ENCODE measurements at regions not wholly inside any gene's neighbourhood (a gene's known extent, or its start where the extent isn't known, plus 50 kb on each side); places are given as distances from the start of the nearest gene placed in this dataset.

DNA sequence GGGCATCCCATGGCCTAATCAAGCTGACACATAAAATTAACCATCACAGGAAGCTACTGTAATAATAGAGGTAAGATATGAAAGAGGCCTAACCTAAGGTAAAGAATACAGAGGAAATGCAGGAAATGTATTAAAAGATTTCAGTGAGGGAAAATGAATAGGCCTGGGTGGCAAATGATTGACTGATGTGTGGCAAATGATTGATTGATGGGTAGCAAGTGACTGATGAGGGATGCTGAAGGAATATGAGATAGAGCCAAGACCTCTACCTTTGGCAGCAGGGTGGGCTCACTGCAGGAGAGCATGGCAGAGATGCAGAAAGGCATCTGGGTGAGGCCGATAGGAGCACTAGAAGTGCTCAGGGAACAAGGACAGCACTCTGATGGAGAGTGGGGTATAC is 172.9 kb downstream of the KCTD12 start:
- DNase-seq (ENCODE audit: low read depth, low spot score) (no peak), FAIRE-seq (no peak)
- Histone ChIP-seq H3K9ac (ENCODE audit: control insufficient read depth, extremely low read depth, insufficient read depth, low read length) (no peak overlapping the region), H3K27ac (ENCODE audit: control insufficient read depth, insufficient read depth, low read length) (no peak overlapping the region), H3K36me3 (ENCODE audit: control insufficient read depth in 2 of 2, extremely low read depth in 1 of 2, insufficient read depth in 2 of 2, low read length in 2 of 2) (no peaks in the 10 kb centered on the region), H3K4me1 (ENCODE audit: control insufficient read depth, extremely low read depth, insufficient read depth, low read length) (peaks cover 3% of the 10 kb centered on the region), H3K27me3 (ENCODE audit: control insufficient read depth, extremely low read depth, insufficient read depth, low read length) (no peaks in the 10 kb centered on the region), H2AFZ (ENCODE audit: control insufficient read depth, low read length) (no peak overlapping the region), H3K4me3 (ENCODE audit: control insufficient read depth in 2 of 3, extremely low read depth in 1 of 3, insufficient read depth in 2 of 3, low read depth in 1 of 3, low read length in 3 of 3) (no peak overlapping the region), H3K4me2 (ENCODE audit: control insufficient read depth, extremely low read depth, insufficient read depth, low read depth, low read length) (no peak overlapping the region), H3K9me1 (ENCODE audit: control insufficient read depth, extremely low read depth, insufficient read depth, low read length) (no peaks in the 10 kb centered on the region), H3K79me2 (ENCODE audit: control insufficient read depth, insufficient read depth, low read length) (no peaks in the 10 kb centered on the region), H3K9me3 (ENCODE audit: control insufficient read depth, low read depth, low read length) (no peaks in the 10 kb centered on the region), H4K20me1 (ENCODE audit: control insufficient read depth, extremely low read depth, insufficient read depth, low read length) (no peaks in the 10 kb centered on the region)
- TF ChIP-seq, protein P1, sequence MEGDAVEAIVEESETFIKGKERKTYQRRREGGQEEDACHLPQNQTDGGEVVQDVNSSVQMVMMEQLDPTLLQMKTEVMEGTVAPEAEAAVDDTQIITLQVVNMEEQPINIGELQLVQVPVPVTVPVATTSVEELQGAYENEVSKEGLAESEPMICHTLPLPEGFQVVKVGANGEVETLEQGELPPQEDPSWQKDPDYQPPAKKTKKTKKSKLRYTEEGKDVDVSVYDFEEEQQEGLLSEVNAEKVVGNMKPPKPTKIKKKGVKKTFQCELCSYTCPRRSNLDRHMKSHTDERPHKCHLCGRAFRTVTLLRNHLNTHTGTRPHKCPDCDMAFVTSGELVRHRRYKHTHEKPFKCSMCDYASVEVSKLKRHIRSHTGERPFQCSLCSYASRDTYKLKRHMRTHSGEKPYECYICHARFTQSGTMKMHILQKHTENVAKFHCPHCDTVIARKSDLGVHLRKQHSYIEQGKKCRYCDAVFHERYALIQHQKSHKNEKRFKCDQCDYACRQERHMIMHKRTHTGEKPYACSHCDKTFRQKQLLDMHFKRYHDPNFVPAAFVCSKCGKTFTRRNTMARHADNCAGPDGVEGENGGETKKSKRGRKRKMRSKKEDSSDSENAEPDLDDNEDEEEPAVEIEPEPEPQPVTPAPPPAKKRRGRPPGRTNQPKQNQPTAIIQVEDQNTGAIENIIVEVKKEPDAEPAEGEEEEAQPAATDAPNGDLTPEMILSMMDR (optimal IDR thresholded peaks at IDR 0.05 in 1 of 3, IDR thresholded peaks at IDR 0.05 in 1 of 3, conservative IDR thresholded peaks at IDR 0.05 in 1 of 3; ENCODE audit: extremely low read depth in 1 of 3, insufficient read depth in 2 of 3, low read length in 3 of 3), result no peak
- dilution Hi-C loops (cut with MboI; ENCODE audit: extremely low pct_ligation_motif_present, low sequenced_read_pairs), result no loop called here

DNA sequence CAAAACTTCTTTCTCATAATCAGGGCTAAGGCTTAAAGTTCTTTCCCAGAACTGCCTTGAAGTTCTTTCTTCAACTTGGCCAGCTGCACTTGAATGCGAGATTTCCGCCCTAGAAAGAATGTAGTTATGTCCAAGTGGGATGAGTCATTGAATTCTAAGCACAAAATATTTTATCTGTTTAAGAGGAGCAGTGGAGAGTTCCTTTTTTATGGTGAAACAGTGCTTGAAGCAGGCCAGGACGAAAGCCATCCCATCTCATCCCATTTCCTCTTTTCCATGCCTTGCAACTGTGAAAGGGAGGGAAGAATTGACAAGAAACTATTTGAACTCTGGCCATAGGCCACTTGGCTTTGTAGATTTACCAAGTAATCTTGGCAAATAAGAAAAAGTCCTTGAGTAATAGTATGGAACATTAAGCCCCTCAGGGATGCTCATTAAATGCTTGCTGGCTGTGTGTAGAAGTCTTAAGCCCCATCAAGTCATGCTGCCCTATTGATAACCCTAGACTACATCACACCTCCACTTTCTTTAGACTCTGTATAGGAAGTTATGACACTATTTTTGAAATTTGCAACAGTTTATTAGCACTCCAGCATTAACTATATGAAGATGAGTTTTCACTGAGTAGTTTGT is 174.5 kb downstream of the KCTD12 start:
- dilution Hi-C loops (cut with MboI; ENCODE audit: extremely low pct_ligation_motif_present, low sequenced_read_pairs), result no loop called here
- no peak overlapping the region for H3K4me3 ChIP-seq (ENCODE audit: control insufficient read depth in 2 of 3, extremely low read depth in 1 of 3, insufficient read depth in 2 of 3, low read depth in 1 of 3, low read length in 3 of 3)
- no peak for DNase-seq (ENCODE audit: low read depth, low spot score)
- H3K4me1 ChIP-seq (ENCODE audit: control insufficient read depth, extremely low read depth, insufficient read depth, low read length), result peaks cover 3% of the 10 kb centered on the region
- no peaks in the 10 kb centered on the region for H3K9me3 ChIP-seq (ENCODE audit: control insufficient read depth, low read depth, low read length)
- H3K27ac ChIP-seq (ENCODE audit: control insufficient read depth, insufficient read depth, low read length), result no peak overlapping the region
- TF ChIP-seq, protein P1 (optimal IDR thresholded peaks at IDR 0.05 in 1 of 3, IDR thresholded peaks at IDR 0.05 in 1 of 3, conservative IDR thresholded peaks at IDR 0.05 in 1 of 3; ENCODE audit: extremely low read depth in 1 of 3, insufficient read depth in 2 of 3, low read length in 3 of 3), result no peak
- no peak for TF ChIP-seq EZH2 (IDR thresholded peaks at IDR 0.05; ENCODE audit: low read length)
- H3K27me3 ChIP-seq (ENCODE audit: control insufficient read depth, extremely low read depth, insufficient read depth, low read length), result no peaks in the 10 kb centered on the region
- H2AFZ ChIP-seq (ENCODE audit: control insufficient read depth, low read length), result no peak overlapping the region
- H3K79me2 ChIP-seq (ENCODE audit: control insufficient read depth, insufficient read depth, low read length), result no peaks in the 10 kb centered on the region
- peak; percentile 70 for FAIRE-seq
- H3K36me3 ChIP-seq (ENCODE audit: control insufficient read depth in 2 of 2, extremely low read depth in 1 of 2, insufficient read depth in 2 of 2, low read length in 2 of 2), result no peaks in the 10 kb centered on the region
- no peaks in the 10 kb centered on the region for H4K20me1 ChIP-seq (ENCODE audit: control insufficient read depth, extremely low read depth, insufficient read depth, low read length)
- no peak overlapping the region for H3K9ac ChIP-seq (ENCODE audit: control insufficient read depth, extremely low read depth, insufficient read depth, low read length)
- H3K4me2 ChIP-seq (ENCODE audit: control insufficient read depth, extremely low read depth, insufficient read depth, low read depth, low read length), result peak overlapping the region; percentile 37
- no peaks in the 10 kb centered on the region for H3K9me1 ChIP-seq (ENCODE audit: control insufficient read depth, extremely low read depth, insufficient read depth, low read length)
